ENCODE measurements at regions not wholly inside any gene's neighbourhood (a gene's known extent, or its start where the extent isn't known, plus 50 kb on each side); places are given as distances from the start of the nearest gene placed in this dataset.
"Not testable (repeated sequence)": the region's sequence is repeated elsewhere in the genome, so short reads cannot be mapped to it uniquely, and the experiment has no call there.

DNA sequence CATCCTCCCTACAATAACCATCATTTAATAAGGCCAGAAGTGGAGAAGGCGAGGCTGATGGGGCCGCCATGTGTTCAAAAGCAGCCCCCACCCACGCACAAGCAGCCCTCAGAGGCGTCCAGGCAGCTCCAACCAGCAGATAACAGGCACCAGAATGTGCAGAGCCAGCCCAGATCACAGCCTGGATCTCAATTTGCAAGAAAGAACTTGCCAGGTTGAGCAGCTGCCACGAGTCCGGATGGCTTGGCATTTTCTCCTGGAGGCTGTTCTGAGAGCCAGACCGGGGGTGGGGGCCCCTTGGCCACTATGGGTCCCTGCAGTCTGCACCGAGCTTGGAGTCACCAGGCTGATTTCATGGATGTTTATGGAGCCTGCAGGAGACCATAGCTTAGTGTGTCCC is 338.1 kb downstream of the PREX1 start:
- no peak for DNase-seq

DNA sequence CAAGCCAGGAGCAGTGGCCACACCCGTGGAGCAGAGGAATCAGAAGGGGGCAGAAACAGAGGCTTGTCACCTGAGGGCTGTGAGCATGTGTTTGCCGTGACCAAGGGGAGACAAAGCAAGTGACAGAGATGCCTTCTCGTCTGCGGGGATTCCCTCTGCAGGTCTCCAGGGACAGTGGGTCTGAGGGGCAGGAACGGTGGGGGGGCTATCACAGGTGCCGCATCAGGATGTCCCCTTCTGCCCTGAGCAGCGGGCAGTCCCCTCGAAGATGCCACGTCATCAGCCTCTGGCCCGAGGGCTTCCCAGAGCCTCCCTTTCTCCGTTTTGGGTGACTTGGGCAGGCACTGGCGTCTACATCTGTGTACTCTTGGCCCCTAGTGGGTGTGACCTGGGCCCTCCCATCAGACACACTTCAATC is 338.7 kb downstream of the PREX1 start:
- no peak for DNase-seq

DNA sequence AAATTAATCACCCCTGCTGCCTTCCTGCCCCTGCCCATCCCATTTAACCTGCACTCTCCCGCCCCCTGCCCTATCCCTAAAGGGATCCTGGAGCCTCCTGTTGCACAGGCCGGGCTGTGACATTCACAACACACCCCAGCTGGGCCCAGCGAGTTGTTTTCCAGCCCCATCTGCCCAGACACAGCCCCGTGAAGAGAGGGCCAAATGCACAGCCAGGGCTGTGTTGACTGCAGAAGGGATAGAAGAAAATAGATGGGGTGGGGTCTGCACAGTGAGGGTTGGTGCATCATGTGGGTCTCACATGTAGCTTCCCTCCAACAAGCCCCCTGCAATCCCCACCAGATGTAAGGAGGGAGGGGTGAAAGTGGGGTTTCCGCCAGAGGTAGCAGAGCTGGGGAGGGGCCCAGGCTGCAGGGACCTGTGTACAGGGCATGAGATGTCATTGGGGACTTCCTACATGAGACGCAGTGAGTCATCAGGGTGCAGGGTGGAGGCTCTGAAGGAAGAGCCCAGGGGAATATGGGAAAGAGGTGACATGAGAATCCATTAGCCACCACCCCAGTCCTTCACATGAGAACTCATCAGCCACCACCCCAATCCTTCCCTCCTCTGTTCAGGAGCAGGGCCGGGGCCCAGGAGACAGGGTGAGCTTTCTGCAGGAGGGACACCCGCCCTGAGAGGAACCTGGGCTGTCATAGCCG is 339.3 kb downstream of the PREX1 start:
- DNase-seq, result not testable (repeated sequence)

DNA sequence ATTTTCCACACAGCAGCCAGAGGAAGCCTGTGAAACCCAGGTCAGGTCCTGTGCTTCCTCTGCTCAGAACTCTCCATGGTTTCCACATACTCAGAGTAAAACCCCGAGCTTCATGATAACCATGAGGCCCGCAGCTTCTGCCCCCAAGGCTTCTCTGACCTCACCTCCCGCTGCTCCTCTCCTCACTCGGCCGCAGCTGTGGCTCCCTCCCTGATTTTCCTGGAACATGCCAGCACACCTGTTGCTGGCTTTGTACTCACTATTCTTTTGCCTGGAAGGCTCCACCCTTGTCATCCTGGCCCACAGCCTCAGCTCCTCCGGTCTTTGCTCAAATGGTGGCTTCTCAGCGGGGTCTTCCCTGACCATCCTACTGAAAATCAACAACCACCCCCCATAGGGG is 341.7 kb downstream of the PREX1 start:
- no peak for DNase-seq

DNA sequence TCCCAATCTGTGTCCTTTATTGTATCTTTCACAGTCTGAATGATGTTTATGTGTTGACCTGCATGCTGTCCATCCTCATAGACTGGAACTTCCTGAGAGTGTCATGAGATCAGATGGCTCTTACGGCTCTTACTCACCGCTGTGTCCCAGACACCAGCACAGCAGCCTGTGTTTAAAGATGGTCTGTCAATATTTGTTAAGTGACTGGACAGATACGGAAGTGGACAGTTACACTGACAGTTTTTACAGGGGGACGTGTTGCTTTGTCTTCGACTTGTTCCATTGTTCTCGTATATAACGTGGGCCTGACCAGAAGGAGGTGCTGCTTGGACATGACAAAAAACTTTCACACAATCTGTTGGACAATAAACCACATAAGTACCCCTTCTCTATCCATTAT is 342.6 kb downstream of the PREX1 start:
- DNase-seq, result not testable (repeated sequence)

DNA sequence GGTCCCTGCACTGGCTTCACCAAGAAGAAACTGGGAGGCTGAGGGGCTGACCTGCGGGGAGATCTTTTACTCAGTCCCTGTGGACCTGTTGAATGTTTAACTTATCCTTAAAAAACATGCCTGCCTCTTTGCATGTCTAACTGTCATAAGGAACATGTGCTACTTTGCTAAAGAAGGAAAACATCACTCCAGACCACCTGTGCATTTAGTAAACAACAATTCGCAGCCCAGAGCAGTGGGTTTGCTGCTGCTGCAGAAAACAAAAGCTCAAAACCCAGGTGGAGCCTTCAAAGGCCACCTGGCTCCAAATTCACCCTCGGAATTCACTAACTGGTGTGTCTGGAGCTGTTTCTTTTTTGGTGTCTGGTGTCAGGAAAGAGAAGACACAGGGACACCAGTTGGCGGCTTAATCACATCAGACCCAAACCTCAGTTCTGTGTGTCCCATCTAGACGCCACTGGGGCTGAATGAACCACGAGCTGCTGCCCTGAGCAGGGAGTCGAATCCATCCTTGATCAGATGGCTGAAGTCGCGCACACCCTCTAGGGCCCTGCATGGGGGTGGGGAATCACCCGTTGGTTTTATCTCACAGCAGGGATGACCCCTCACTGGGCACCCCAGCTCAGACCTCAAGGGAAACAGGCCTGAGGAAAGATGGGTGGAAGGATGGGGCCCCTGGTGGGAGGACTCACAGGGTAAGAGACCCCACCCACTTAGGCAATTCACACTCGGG is 344.3 kb downstream of the PREX1 start:
- DNase-seq, result no peak

DNA sequence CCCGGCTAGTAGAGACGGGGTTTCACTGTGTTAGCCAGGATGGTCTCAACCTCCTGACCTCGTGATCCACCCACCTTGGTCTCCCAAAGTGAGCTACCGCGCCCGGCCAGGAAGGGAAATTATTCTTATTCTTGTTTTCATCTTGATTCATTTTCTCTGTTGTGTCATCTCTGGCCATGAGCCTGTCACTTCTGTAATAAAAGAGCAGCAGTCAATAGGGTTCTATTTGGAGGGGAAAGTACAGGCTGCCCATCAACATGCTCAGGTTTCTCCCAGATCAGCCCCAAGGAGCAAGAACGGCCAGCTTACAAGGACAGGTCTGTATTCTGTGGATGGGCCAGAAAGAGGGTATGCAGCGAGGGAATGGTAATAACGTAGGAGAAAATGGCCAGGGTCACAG is 345.0 kb downstream of the PREX1 start:
- no peak for DNase-seq

DNA sequence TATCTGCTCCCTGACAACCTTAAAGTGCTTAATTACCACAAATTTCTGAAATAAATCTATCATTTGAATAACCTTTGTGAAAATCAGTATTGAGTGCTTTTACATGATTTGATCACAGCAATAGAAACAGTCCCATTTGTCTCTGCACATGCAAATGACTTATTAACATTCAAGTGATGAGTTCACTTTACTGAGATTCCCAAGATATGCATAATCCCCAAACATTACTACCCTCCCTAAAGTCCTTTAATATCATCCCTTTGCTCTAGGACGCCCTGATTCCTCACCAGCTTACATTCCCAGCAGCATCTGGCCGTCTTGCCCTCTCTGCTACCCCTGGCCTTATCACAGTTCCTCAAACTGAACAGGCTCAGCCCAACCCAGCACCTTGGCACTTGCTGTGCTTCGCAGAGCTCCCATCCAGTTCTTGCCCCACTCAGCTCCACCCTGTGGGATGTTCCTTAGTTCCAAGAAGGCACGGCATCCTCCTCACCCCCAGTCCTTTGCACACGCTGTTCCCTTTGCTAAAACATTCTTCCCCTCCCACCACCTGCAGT is 347.5 kb downstream of the PREX1 start:
- DNase-seq, result no peak

DNA sequence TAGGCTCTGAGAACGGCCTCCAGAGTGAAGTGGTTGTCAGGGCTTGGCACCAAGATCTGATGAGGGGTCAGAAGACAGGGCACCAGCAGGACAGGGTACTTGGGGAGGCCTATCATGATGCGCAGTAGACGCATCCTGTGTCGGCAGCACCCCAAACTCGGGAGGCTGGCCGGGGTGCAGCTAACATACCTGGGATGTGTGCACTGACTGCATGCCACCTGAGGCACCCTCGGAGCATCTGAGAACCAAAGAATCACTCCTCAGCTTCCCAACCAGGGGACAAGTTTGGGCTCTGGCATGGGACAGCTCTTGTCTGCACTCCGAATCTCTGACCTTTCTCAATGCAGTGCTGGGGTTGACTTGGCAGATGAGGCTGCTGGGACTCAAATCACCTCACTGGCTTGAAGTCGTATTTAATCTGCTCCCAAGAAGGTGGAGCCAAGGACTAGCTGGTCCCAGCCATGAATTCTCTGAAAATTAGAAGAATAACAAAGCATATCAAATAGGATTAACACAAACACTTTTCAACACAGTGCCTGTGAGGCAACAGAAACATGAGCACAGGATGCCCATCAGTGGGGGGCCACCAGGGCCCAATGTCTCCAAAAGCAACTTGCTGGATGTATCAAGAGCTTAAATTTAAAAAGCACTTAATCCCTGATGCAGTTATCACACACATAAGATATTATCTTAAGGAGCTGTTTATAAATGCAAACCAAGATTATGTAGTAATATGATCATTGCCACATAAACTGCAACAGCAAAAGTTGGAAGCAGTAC is 348.8 kb downstream of the PREX1 start:
- no peak for DNase-seq

DNA sequence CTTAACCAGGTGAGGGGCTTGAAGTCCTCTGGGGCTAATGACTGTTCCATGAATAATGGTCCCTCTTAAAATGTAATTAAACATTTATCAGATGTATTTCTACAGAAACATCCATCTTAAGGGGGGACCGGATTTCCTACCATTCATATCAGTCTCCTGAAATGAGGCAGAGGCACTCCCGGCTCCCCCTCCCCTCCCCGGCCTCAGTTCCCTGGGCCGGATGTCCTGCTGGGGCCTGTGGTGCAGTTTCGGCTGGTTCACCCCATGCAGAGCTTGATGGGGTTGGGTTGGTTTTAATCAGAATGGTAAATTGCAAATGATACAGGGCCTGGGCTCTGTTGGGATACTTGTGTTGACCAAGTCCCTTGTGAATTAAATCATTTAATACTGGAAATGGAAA is 349.4 kb downstream of the PREX1 start:
- no peak for DNase-seq

DNA sequence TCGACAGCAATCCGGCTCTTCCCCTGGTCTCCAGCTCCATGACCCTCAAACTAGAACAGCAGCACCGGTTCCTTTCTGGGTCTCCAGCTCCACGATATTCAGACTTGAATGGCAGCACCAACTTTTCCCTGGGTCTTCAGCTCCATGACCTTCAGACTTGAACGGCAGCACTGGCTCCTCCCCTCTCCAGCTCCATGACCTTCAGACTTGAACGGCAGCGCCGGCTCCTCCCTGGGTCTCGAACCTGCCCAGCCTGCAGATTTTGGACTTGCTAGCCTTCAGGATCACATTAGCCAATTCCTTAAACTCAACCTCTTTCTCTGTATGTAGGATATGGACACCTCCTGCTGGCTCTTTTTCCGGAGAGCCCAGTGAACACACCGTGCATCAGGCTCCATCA is 350.9 kb downstream of the PREX1 start:
- DNase-seq, result no peak

DNA sequence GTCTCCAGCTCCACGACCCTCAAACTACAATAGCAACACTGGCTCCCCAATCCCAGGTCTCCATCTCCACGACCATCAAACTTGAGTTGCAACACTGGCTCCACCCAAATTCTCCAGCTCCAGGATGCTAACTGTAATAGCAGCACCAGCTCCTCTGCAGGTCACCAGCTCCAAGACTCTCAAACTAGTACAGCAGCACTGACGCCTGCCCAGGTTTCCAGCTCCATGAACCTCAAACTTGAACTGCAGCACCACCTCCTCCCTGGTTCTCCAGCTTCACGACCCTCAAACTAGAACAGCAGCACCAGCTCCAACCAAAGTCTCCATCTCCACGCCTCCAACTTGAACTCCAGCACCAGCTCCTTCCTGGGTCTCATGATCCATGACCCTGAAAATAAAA is 353.8 kb downstream of the PREX1 start:
- no peak for DNase-seq

DNA sequence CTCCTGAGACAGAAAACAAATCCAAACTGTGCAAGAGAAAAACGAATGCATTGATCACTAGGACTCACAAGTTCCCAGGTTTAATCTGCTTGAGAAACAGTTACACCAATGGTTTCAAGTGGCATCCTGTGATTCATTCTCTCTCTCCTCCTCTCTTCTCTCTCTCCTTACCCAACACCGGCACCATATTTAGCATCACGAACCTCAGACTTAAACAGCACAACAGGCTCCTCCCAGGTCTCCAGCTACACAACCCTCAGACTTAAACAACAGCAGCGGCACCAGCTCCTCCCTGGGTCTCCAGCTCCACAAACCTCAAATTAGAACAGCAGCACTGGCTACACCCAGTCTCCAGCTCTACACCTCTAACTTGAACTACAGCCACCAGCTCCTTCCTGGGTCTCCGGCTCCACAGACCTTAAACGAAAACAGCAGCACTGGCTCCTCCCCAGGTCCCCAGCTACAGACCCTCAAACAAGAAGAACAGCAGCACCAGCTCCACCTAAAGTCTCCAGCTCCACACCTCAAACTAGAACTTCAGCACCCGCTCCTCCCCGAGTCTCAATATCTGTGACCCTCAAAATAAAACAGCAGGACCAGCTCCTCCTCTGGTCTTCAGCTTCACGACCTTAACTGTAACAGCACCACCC is 355.9 kb downstream of the PREX1 start:
- no peak for DNase-seq

DNA sequence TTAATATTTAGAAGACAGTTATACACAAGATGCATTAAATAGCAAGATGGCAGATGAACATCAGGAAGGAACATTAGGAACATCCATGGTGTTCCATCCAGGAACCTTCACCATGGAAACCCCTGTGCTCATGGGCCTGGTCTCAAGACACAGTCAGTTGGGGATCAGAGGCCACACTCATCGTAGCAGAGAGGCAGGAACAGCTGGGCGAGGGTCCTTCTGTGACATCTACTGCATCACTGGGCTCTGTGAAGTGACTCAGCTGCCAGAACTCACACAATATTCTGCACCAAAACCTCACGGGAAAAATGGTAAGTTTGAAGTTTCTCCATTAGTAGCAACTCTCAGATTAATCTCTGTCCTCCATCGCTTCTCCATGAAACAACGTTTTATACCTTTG is 356.6 kb downstream of the PREX1 start:
- DNase-seq, result no peak

DNA sequence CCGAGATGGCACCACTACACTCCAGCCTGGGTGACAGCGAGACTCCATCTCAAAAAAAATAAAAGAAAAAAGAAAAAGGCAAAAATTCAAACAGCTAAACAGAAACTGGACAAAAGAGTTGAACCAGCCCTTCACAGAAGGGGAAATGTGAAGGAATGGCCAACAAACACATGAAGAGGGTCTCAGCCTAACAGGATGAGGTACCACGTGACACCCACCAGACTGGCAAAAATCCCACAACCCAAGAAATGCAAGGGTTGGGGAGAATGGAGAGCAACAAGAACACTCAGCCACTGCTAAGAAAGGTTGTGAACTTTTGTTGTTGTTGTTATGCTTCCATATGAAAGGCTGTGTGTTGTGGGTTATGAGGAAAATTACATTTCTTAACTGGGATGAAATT is 357.7 kb downstream of the PREX1 start:
- DNase-seq, result no peak

DNA sequence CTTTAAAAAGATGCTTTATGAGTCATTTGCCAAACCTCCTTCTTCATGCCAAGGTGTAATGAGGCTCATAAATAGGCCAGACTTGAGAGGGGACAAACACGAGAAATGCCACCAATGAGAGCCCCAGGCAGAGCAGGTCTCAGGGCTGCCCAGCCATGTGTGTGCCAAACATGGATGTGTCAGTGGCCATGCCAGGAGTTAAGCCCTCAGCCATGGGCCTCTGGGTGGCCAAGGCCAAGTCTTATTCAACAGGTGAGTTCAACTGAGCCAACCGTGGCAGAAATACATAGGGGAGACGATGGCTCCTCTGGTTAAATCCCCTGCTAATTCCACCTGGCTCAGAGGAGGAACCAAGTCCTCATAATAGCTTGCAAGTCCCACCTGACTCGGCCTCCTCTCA is 358.8 kb downstream of the PREX1 start:
- no peak for DNase-seq

DNA sequence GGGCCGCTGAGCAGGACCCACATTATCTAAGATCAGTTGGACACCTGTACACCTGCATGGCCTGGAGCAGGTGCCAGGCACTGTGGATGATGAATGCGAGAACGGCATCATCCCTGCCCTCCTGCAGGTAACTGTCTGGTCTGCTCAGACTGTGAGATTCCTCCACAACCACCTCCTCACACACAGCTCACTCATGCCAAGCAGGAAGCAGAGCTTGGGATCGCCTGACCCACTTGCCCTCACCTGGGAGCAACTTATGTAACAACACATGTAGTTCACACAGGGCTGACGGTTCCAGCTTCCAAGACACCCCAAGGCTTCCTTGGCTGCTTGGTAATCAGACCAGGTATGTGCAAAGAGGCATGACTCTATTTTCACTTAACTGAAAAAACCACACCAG is 359.2 kb downstream of the PREX1 start:
- DNase-seq, result no peak

DNA sequence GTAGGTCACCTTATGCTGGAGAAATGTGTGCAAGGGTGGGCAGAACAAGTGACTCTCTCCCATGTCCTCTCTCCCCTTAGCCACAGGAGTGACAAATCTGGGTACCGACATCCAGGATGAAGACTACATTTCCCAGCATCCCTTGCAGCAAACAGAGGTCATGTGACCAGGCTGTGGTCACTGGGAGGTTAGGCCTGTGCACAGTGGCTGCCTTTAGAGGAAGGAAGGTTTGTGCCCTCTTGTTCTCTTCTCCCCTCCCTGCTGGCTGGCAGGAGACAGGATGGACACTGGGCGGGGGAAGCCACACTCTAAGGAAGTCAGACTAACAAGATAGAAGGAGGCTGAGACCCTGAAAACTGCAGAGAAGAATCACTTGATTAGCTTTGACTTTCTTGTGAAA is 360.2 kb downstream of the PREX1 start:
- no peak for DNase-seq

DNA sequence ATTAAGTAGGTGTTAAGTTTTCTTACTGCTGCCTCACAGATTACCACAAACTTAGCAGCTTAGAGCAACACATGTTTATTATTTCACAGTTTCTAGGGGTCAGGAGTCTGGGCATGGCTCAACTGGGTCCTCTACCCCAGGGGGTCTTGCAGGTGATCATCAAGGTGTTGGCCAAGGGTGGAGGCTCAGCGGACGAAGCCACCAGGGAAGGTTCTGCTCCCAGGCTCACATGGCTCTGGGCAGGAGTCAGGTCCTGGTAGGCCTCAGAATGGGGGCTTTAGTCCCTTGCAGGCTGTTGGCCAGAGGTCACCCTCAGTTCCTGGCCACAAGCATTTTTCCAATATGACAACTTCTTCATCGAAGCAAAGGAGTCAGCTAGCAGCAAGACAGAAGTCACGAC is 362.5 kb downstream of the PREX1 start:
- DNase-seq, result no peak

DNA sequence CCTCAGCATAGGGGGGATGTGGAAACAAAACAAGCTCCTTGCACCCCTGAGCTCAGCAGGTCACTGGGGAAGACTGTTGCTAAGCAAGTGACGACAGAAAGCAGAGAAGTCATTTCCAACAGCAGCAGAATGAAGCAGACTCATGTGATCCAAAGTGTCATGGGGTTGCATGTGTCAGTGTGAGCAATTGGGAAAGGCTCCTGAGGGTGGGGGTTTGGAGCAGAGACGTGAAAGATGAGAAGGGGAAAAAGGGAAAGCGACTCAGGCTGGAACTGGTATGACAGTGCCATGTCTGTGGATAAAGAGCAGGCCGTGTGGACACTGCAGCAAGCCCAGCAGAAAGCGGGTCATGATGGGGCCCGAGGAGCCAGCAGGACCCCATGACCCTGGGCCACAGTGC is 363.9 kb downstream of the PREX1 start:
- DNase-seq, result no peak

DNA sequence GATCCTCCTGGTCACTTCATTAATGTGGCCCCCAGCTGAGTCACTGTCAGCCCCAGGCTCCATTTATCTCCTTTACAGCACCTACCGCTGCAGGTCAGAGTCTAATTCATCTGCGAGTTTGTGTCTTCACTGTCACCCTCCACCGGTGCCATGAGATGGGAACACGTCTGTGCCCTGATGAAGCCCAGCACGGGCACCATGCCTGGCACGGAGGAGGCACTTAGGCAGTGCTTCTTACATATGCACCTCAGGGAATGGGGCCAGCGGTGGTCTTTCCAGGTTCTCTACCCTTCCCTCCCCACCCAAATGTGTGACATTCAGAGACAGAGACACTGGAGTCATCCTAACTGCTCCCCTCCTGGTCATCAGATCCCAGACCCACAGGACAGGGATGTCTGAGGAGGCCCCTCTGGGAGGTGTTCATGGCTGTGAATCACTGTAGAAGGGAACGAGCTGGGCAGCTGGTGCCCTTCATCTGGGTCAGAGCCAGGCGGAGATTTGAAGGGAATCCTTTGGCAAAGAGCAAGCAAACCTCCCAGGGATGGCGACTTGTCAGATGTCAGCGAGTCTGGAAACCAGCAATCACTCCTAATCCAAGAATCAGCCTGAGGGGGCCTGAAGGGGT is 364.6 kb downstream of the PREX1 start:
- no peak for DNase-seq

DNA sequence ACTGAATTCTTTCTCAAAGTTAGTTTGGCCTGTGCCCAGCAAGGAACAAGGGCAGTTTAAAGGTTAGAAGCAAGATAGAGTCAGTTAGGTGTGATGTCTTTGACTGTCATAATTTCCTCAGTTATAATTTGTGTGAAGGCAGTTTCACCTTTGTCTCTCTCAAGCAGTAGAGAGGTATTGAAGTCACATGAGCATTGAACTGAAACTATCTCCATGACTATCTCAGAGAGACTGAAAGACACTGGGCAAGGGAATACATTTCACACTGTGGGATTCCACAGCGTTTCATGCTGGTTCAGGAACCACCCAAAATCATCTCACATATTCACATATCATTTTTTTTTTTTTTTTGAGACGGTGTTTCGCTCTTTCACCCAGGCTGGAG is 366.1 kb downstream of the PREX1 start:
- no peak for DNase-seq
